Neural crest cell (in vitro differentiated cells): ENCODE measurements at regions not wholly inside any gene's neighbourhood (a gene's known extent, or its start where the extent isn't known, plus 50 kb on each side); places are given as distances from the start of the nearest gene placed in this dataset.

Experiments used
- DNase-seq: peaks from one replicate; pipeline ENCODE4 v3.0.0; 2021; ENCODE audit warnings: low read depth, mixed read lengths, low spot score
- H3K27ac Mint-ChIP-seq: one replicate; pipeline ENCODE4 v1.8.0; 2021; ENCODE audit warnings: mild to moderate bottlenecking, mixed read lengths; ENCODE audit not compliant: unreplicated experiment
- H3K27me3 Mint-ChIP-seq: 2 replicates; pipeline ENCODE4 v1.8.0; 2021; ENCODE audit warnings: low read depth, mild to moderate bottlenecking, mixed read lengths
- H3K36me3 Mint-ChIP-seq: 2 replicates; pipeline ENCODE4 v1.8.0; 2021; ENCODE audit warnings: low read depth, mild to moderate bottlenecking, mixed read lengths
- H3K4me1 Mint-ChIP-seq: 2 replicates; pipeline ENCODE4 v1.8.0; 2021; ENCODE audit warnings: mixed read lengths
- H3K4me3 Mint-ChIP-seq: one replicate; pipeline ENCODE4 v1.8.0; 2021; ENCODE audit warnings: mild to moderate bottlenecking, mixed read lengths
- H3K9me3 Mint-ChIP-seq: 2 replicates; pipeline ENCODE4 v1.8.0; 2021; ENCODE audit warnings: mixed read lengths
- TF ChIP-seq, protein P1 (sequence below): fragments of 200-600 bp; sonication (generic); conservative IDR thresholded peaks from 2 replicates; pipeline ENCODE4 v1.5.0; 2021; ENCODE audit warnings: antibody characterized with exemption, mild to moderate bottlenecking

DNA sequence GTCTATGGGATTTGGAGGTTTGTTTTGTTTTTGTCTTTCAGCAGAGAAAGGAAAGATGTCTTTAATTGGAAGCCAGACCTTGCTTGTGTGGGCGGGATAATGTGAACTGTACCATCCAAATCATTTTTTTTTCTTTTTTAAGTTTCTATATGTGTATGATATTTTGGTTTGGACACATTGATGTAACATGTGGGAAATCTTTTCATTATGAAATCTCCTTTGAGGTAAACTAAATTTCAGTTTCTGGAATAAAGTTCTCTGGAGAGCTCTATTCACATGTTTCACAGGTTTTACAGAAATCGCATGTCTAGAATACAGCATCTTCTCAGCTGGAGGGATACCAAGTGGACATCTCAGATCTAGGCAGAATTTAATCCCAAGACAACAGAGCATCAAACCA lies 451.5 kb upstream of the MDFIC2 start:
- Mint-ChIP-seq H3K36me3 (no peaks in the 10 kb centered on the region), H3K4me3 (no peak overlapping the region), H3K27me3 (no peaks in the 10 kb centered on the region), H3K4me1 (no peaks in the 10 kb centered on the region), H3K9me3 (no peaks in the 10 kb centered on the region), H3K27ac (no peak overlapping the region)
- TF ChIP-seq, protein P1, sequence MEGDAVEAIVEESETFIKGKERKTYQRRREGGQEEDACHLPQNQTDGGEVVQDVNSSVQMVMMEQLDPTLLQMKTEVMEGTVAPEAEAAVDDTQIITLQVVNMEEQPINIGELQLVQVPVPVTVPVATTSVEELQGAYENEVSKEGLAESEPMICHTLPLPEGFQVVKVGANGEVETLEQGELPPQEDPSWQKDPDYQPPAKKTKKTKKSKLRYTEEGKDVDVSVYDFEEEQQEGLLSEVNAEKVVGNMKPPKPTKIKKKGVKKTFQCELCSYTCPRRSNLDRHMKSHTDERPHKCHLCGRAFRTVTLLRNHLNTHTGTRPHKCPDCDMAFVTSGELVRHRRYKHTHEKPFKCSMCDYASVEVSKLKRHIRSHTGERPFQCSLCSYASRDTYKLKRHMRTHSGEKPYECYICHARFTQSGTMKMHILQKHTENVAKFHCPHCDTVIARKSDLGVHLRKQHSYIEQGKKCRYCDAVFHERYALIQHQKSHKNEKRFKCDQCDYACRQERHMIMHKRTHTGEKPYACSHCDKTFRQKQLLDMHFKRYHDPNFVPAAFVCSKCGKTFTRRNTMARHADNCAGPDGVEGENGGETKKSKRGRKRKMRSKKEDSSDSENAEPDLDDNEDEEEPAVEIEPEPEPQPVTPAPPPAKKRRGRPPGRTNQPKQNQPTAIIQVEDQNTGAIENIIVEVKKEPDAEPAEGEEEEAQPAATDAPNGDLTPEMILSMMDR = no peak
- DNase-seq = no peak

DNA sequence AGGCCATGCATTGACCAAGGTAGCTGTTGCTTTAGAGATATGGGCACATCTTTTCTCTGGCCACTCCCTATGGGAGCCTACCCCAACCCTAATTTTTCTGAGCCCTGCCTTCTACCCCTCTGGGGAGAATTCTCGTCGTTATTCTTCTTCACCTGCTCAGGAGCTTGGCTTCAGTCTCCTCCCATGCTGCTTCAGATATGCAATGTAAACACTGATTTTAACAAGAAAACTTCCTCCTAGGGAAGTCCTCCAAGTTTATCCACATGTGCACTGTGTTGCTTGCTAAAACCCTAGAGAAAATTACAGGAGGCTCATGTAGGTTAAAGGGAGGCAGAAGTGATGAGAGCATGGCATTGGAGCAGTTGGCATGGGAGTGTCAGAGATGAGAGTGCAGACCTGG lies 445.2 kb upstream of the MDFIC2 start:
- no peaks in the 10 kb centered on the region for H3K4me1 Mint-ChIP-seq
- no peaks in the 10 kb centered on the region for H3K36me3 Mint-ChIP-seq
- TF ChIP-seq, protein P1 = no peak
- H3K4me3 Mint-ChIP-seq = no peak overlapping the region
- no peak for DNase-seq
- H3K27ac Mint-ChIP-seq = no peak overlapping the region
- no peaks in the 10 kb centered on the region for H3K27me3 Mint-ChIP-seq
- H3K9me3 Mint-ChIP-seq = no peaks in the 10 kb centered on the region

DNA sequence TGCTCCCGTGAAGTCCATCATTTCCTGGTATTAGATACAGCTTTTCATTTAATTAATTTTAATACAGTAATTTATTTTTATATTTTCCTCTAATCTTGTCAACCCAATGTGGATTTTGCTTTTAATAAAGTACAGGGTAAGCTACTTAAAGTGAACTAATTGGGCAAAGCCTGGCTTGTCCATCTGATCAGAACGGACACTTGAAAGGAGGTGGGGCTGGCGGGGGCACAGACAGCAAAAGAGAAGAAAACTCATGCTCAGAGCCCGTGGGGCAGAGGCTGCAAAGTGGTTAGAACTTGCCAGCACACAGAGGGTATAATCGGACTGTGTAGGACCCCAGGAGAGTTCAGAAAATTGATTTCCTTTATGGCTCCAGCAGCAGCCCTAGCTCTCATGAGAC lies 443.1 kb upstream of the MDFIC2 start:
- Mint-ChIP-seq H3K27me3 (no peaks in the 10 kb centered on the region), H3K36me3 (no peaks in the 10 kb centered on the region), H3K27ac (no peak overlapping the region), H3K4me3 (no peak overlapping the region), H3K9me3 (no peaks in the 10 kb centered on the region), H3K4me1 (no peaks in the 10 kb centered on the region)
- DNase-seq = no peak
- TF ChIP-seq, protein P1 = no peak

DNA sequence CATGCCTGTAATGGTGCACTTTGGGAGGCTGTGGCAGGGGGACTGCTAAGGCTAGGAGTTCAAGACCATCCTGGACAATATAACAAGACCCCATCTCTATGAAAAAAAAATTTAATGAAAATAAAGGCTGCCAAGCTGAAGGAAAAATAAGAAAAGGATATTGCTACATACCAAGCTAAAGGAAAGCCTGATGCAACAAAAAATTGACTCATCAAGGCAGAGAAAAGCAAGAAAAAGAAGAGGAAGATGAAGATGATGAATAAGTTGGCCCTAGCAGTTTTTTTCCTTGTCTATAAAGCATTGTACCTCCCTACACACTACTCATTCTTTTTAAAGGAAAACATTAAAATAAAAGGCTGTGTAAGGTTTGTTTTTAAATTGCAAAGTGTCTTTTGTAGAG lies 441.9 kb upstream of the MDFIC2 start:
- Mint-ChIP-seq H3K27ac (no peak overlapping the region), H3K4me3 (no peak overlapping the region), H3K4me1 (no peaks in the 10 kb centered on the region), H3K27me3 (no peaks in the 10 kb centered on the region), H3K9me3 (no peaks in the 10 kb centered on the region), H3K36me3 (no peaks in the 10 kb centered on the region)
- no peak for DNase-seq
- TF ChIP-seq, protein P1 = no peak

DNA sequence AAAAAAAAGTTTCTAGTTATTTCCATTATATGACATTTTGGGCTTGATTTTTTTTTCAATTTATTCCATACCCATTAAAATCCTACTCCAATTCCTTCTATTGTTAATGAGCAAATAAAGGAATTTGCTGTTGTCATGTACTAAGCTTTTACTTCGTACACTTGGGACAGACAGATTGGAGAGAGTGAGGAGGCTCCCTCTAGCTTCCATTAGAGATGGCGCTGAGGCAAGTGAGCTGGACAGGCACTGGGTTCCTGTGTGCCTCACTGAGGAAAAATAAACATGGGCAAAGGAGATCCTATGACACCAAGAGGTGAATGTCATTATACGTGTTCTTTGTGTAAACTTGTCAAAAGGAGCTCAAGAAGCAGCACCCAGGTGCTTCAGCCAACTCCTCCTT lies 441.1 kb upstream of the MDFIC2 start:
- no peaks in the 10 kb centered on the region for H3K4me1 Mint-ChIP-seq
- H3K9me3 Mint-ChIP-seq = no peaks in the 10 kb centered on the region
- no peak overlapping the region for H3K4me3 Mint-ChIP-seq
- no peaks in the 10 kb centered on the region for H3K27me3 Mint-ChIP-seq
- H3K36me3 Mint-ChIP-seq = no peaks in the 10 kb centered on the region
- H3K27ac Mint-ChIP-seq = no peak overlapping the region
- DNase-seq = no peak
- TF ChIP-seq, protein P1 = no peak

DNA sequence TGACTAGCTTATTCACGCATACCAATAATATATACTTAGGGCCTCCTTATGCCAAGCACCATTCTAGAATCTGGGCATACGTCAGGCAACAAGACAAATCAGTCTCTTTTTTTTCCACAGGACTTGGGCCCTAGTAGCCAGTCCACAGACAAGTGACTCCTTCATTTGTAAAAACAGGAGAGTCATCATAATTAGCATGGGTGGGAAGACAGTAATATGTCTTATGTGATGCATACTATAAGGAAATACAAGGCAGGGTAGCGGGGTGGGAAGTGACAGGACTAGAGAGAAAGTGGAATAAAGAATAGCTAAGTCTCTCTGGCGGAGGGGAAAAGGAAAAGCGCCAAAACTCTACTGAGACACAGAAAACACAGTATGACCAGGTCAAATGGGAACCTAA lies 439.6 kb upstream of the MDFIC2 start:
- Mint-ChIP-seq H3K27ac (no peak overlapping the region), H3K36me3 (no peaks in the 10 kb centered on the region), H3K9me3 (no peaks in the 10 kb centered on the region), H3K27me3 (no peaks in the 10 kb centered on the region), H3K4me1 (no peaks in the 10 kb centered on the region), H3K4me3 (no peak overlapping the region)
- no peak for DNase-seq
- TF ChIP-seq, protein P1 = no peak
